ENCODE measurements at regions not wholly inside any gene's neighbourhood (a gene's known extent, or its start where the extent isn't known, plus 50 kb on each side); places are given as distances from the start of the nearest gene placed in this dataset.

GRCh38 chr13:77443511-77443910, 92.0 kb upstream of the SCEL start:
- TF ChIP-seq, protein P1, sequence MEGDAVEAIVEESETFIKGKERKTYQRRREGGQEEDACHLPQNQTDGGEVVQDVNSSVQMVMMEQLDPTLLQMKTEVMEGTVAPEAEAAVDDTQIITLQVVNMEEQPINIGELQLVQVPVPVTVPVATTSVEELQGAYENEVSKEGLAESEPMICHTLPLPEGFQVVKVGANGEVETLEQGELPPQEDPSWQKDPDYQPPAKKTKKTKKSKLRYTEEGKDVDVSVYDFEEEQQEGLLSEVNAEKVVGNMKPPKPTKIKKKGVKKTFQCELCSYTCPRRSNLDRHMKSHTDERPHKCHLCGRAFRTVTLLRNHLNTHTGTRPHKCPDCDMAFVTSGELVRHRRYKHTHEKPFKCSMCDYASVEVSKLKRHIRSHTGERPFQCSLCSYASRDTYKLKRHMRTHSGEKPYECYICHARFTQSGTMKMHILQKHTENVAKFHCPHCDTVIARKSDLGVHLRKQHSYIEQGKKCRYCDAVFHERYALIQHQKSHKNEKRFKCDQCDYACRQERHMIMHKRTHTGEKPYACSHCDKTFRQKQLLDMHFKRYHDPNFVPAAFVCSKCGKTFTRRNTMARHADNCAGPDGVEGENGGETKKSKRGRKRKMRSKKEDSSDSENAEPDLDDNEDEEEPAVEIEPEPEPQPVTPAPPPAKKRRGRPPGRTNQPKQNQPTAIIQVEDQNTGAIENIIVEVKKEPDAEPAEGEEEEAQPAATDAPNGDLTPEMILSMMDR (IDR thresholded peaks at IDR 0.05) = no peak
- TF ChIP-seq RELA (CRISPR knock-in tag; IDR thresholded peaks at IDR 0.05; ENCODE audit: borderline replicate concordance) (no peak), ESRRA (CRISPR knock-in tag; IDR thresholded peaks at IDR 0.05; ENCODE audit: borderline replicate concordance) (no peak), ZNF263 (CRISPR knock-in tag; IDR thresholded peaks at IDR 0.05; ENCODE audit: low read depth) (no peak)
- TF ChIP-seq, protein P2, sequence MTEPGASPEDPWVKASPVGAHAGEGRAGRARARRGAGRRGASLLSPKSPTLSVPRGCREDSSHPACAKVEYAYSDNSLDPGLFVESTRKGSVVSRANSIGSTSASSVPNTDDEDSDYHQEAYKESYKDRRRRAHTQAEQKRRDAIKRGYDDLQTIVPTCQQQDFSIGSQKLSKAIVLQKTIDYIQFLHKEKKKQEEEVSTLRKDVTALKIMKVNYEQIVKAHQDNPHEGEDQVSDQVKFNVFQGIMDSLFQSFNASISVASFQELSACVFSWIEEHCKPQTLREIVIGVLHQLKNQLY (CRISPR knock-in tag; IDR thresholded peaks at IDR 0.05) = no peak
